ENCODE measurements at regions not wholly inside any gene's neighbourhood (a gene's known extent, or its start where the extent isn't known, plus 50 kb on each side); places are given as distances from the start of the nearest gene placed in this dataset.

GRCh38 chr2:181177376-181177775, 197.0 kb downstream of the UBE2E3 start:
- peaks cover 31% of the 10 kb centered on the region for H3K36me3 Mint-ChIP-seq
- peak overlapping the region; percentile 82 for H3K27ac Mint-ChIP-seq
- no peaks in the 10 kb centered on the region for H3K27me3 Mint-ChIP-seq
- H3K4me1 Mint-ChIP-seq = peaks cover 73% of the 10 kb centered on the region
- peak overlapping the region; percentile 41 for H3K4me3 Mint-ChIP-seq
- CTCF ChIA-PET = interaction anchor here (0.7 to 3.3 kb wide), 14 partner anchors 11 to 289 kb away, joined by 3 to 14 read pairs (median 6); partner anchors contain the start of gene ITGA4
- ATAC-seq = no peak
- peaks cover 2% of the 10 kb centered on the region for H3K9me3 Mint-ChIP-seq (ENCODE audit: low read depth)
- DNase-seq = no peak

GRCh38 chr2:181178130-181178529, 197.7 kb downstream of the UBE2E3 start:
- peaks cover 68% of the 10 kb centered on the region for H3K4me1 Mint-ChIP-seq
- DNase-seq = no peak
- H3K27ac Mint-ChIP-seq = peak overlapping the region; percentile 82
- H3K36me3 Mint-ChIP-seq = peaks cover 32% of the 10 kb centered on the region
- ATAC-seq = peak; percentile 66
- peaks cover 2% of the 10 kb centered on the region for H3K9me3 Mint-ChIP-seq (ENCODE audit: low read depth)
- CTCF ChIA-PET = interaction anchor here (0.7 to 3.3 kb wide), 16 partner anchors 11 to 288 kb away, joined by 3 to 14 read pairs (median 6); partner anchors contain the start of gene ITGA4
- H3K4me3 Mint-ChIP-seq = peak overlapping the region; percentile 41
- no peaks in the 10 kb centered on the region for H3K27me3 Mint-ChIP-seq

DNA sequence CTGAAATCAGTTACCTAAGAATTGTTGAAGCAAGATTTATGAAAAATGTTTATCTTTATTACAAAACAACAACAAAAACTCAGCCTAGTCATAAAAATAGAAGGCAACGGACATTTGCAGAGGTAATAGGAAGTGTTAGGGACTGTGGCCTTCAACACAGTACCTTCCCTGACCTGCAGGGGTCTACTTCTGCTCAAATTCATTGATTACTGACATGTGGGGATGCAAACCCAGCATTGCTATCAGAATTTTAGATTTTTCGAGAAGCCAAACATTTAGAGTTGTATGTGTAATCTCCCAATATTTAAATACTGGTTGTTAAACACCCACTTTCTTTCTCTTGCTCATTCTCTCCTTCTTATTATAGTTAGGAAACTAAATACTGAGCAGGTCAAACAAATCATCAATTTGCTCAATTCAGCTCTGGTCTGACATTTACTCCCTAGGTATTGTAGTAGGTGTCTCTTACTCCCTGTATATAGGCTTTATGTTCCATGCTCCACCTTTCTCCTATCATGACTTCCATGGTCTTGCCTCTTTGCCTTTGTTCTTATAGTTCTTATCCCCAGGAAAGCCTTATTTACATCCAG, 198.5 kb downstream of the UBE2E3 start:
- peaks cover 65% of the 10 kb centered on the region for H3K4me1 Mint-ChIP-seq
- peaks cover 2% of the 10 kb centered on the region for H3K9me3 Mint-ChIP-seq (ENCODE audit: low read depth)
- peaks cover 32% of the 10 kb centered on the region for H3K36me3 Mint-ChIP-seq
- peak overlapping the region; percentile 82 for H3K27ac Mint-ChIP-seq
- ATAC-seq = peak; percentile 68
- H3K4me3 Mint-ChIP-seq = peak overlapping the region; percentile 41
- DNase-seq = peak; percentile 83
- CTCF ChIA-PET = interaction anchor here (0.7 to 3.3 kb wide), 15 partner anchors 10 to 288 kb away, joined by 3 to 14 read pairs (median 5); partner anchors contain the start of gene ITGA4
- H3K27me3 Mint-ChIP-seq = no peaks in the 10 kb centered on the region

GRCh38 chr2:181183878-181184542, 203.6 kb downstream of the UBE2E3 start:
- ATAC-seq (peak; percentile 12), DNase-seq (no peak)
- H3K4me1 Mint-ChIP-seq = peaks cover 50% of the 10 kb centered on the region
- CTCF ChIA-PET = interaction anchor here (4.3 kb wide), 1 partner anchor 13 kb away, joined by 25 read pairs; no protein-coding TSS in a partner anchor
- H3K27me3 Mint-ChIP-seq = no peaks in the 10 kb centered on the region
- no peak overlapping the region for H3K4me3 Mint-ChIP-seq
- peak overlapping the region; percentile 35 for H3K27ac Mint-ChIP-seq
- H3K9me3 Mint-ChIP-seq (ENCODE audit: low read depth) = peaks cover 2% of the 10 kb centered on the region
- peaks cover 45% of the 10 kb centered on the region for H3K36me3 Mint-ChIP-seq

GRCh38 chr2:181185421-181185820, 205.0 kb downstream of the UBE2E3 start:
- no peak for ATAC-seq
- no peak for DNase-seq
- Mint-ChIP-seq H3K4me3 (peak overlapping the region; percentile 38), H3K27ac (peak overlapping the region; percentile 78), H3K9me3 (ENCODE audit: low read depth) (no peaks in the 10 kb centered on the region), H3K27me3 (no peaks in the 10 kb centered on the region), H3K36me3 (peaks cover 36% of the 10 kb centered on the region), H3K4me1 (peaks cover 47% of the 10 kb centered on the region)
- CTCF ChIA-PET = interaction anchor here (0.9 to 4.3 kb wide), 4 partner anchors 11 to 277 kb away, joined by 3 to 25 read pairs (median 4); partner anchors contain the start of gene ITGA4

DNA sequence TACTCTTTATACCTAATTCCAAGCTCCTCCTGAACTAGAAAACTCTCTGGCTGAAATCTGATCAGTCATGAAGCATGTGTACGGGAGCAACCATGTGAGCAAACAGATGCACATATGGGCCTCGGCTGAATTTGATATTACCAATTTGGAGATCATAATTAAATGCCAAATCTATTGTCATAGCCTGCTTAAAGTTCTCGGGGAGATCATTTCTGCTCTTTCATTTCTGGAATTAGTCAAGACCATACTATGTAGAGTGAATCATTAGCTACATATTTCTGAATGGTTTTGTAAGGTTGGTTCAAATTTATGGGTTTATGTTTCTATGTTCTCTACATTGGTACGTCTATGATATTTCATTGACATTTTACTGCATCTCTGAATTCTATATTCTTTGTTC, 205.5 kb downstream of the UBE2E3 start:
- peaks cover 40% of the 10 kb centered on the region for H3K36me3 Mint-ChIP-seq
- H3K27me3 Mint-ChIP-seq = no peaks in the 10 kb centered on the region
- H3K4me3 Mint-ChIP-seq = peak overlapping the region; percentile 38
- no peaks in the 10 kb centered on the region for H3K9me3 Mint-ChIP-seq (ENCODE audit: low read depth)
- peaks cover 51% of the 10 kb centered on the region for H3K4me1 Mint-ChIP-seq
- peak overlapping the region; percentile 78 for H3K27ac Mint-ChIP-seq
- DNase-seq (no peak), ATAC-seq (peak; percentile 59)
- CTCF ChIA-PET = interaction anchor here (1.2 to 4.3 kb wide), 3 partner anchors 11 to 277 kb away, joined by 3 to 25 read pairs (median 5); no protein-coding TSS in a partner anchor

GRCh38 chr2:181188605-181189004, 208.2 kb downstream of the UBE2E3 start:
- peak overlapping the region; percentile 19 for H3K4me3 Mint-ChIP-seq
- CTCF ChIA-PET = interaction anchor here (0.8 to 1.9 kb wide), 2 partner anchors 10 kb away, joined by 3 to 6 read pairs; no protein-coding TSS in a partner anchor
- peaks cover 51% of the 10 kb centered on the region for H3K36me3 Mint-ChIP-seq
- H3K27ac Mint-ChIP-seq = peak overlapping the region; percentile 78
- H3K4me1 Mint-ChIP-seq = peaks cover 62% of the 10 kb centered on the region
- ATAC-seq (no peak), DNase-seq (no peak)
- no peaks in the 10 kb centered on the region for H3K9me3 Mint-ChIP-seq (ENCODE audit: low read depth)
- H3K27me3 Mint-ChIP-seq = no peaks in the 10 kb centered on the region

GRCh38 chr2:181189951-181190350, 209.5 kb downstream of the UBE2E3 start:
- CTCF ChIA-PET = interaction anchor here (0.7 to 1.9 kb wide), 4 partner anchors 12 to 268 kb away, joined by 3 to 6 read pairs (median 4); no protein-coding TSS in a partner anchor
- ATAC-seq = no peak
- H3K27me3 Mint-ChIP-seq = no peaks in the 10 kb centered on the region

GRCh38 chr2:181190711-181191110, 210.3 kb downstream of the UBE2E3 start:
- H3K4me3 Mint-ChIP-seq = no peak overlapping the region
- peaks cover 9% of the 10 kb centered on the region for H3K9me3 Mint-ChIP-seq (ENCODE audit: low read depth)
- DNase-seq (no peak), ATAC-seq (peak; percentile 50)
- H3K27ac Mint-ChIP-seq = peak overlapping the region; percentile 68
- H3K27me3 Mint-ChIP-seq = no peaks in the 10 kb centered on the region
- CTCF ChIA-PET = interaction anchor here (0.7 to 1.8 kb wide), 9 partner anchors 10 to 267 kb away, joined by 3 to 9 read pairs (median 3); no protein-coding TSS in a partner anchor
- peaks cover 54% of the 10 kb centered on the region for H3K36me3 Mint-ChIP-seq
- peaks cover 60% of the 10 kb centered on the region for H3K4me1 Mint-ChIP-seq

More at GRCh38 chr2:181189951-181190350, 209.5 kb downstream of the UBE2E3 start:
- H3K9me3 Mint-ChIP-seq (ENCODE audit: low read depth) = peaks cover 9% of the 10 kb centered on the region
- peaks cover 56% of the 10 kb centered on the region for H3K36me3 Mint-ChIP-seq
- DNase-seq = no peak
- no peak overlapping the region for H3K27ac Mint-ChIP-seq
- no peak overlapping the region for H3K4me3 Mint-ChIP-seq
- peaks cover 62% of the 10 kb centered on the region for H3K4me1 Mint-ChIP-seq

DNA sequence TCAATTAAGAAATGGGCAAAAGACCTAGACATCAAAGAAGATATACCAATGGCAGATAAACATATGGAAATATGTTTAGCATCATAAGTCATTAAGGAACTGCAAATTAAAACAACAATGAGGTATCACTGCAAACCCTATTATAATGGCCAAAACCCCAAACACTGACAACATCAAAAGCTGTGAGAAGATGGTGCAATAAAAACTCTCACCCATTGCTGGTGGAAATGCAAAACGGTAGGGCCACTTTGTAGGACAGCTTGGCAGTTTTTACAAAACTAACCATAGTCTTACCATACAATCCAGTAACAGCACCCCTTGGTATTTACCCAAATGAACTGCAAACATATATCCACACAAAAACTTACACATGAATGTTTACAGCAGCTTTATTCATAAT, 213.1 kb downstream of the UBE2E3 start:
- Mint-ChIP-seq H3K9me3 (ENCODE audit: low read depth) (peaks cover 9% of the 10 kb centered on the region), H3K36me3 (peaks cover 64% of the 10 kb centered on the region), H3K27me3 (no peaks in the 10 kb centered on the region), H3K27ac (peak overlapping the region; percentile 28), H3K4me3 (no peak overlapping the region), H3K4me1 (peaks cover 73% of the 10 kb centered on the region)
- ATAC-seq (no peak), DNase-seq (no peak)
- CTCF ChIA-PET = interaction anchor here (1.0 kb wide), 1 partner anchor 15 kb away, joined by 4 read pairs; no protein-coding TSS in a partner anchor

GRCh38 chr2:181196401-181196800, 216.0 kb downstream of the UBE2E3 start:
- CTCF ChIA-PET = interaction anchor here (1.0 to 4.8 kb wide), 2 partner anchors 12 to 18 kb away, joined by 3 to 25 read pairs; no protein-coding TSS in a partner anchor
- Mint-ChIP-seq H3K27ac (peak overlapping the region; percentile 95), H3K4me1 (peaks cover 69% of the 10 kb centered on the region), H3K9me3 (ENCODE audit: low read depth) (peaks cover 18% of the 10 kb centered on the region), H3K27me3 (no peaks in the 10 kb centered on the region), H3K4me3 (peak overlapping the region; percentile 43), H3K36me3 (peaks cover 75% of the 10 kb centered on the region)
- peak; percentile 56 for ATAC-seq
- no peak for DNase-seq

GRCh38 chr2:181197140-181197760, 216.8 kb downstream of the UBE2E3 start:
- CTCF ChIA-PET = interaction anchor here (4.8 kb wide), 1 partner anchor 12 kb away, joined by 25 read pairs; no protein-coding TSS in a partner anchor
- H3K4me3 Mint-ChIP-seq = peak overlapping the region; percentile 52
- H3K27ac Mint-ChIP-seq = peak overlapping the region; percentile 95
- peaks cover 74% of the 10 kb centered on the region for H3K4me1 Mint-ChIP-seq
- DNase-seq (peak; percentile 58), ATAC-seq (peak; percentile 73)
- peaks cover 18% of the 10 kb centered on the region for H3K9me3 Mint-ChIP-seq (ENCODE audit: low read depth)
- H3K27me3 Mint-ChIP-seq = no peaks in the 10 kb centered on the region
- H3K36me3 Mint-ChIP-seq = peaks cover 81% of the 10 kb centered on the region

All from activated CD8-positive, alpha-beta memory T cell treated with anti-CD3 and anti-CD28 coated beads, Interleukin-2, amount 10 ng/mL, durations not matched to agents 7 days and 5 days (primary cell).